GM18861 (cell line): ENCODE measurements at regions not wholly inside any gene's neighbourhood (a gene's known extent, or its start where the extent isn't known, plus 50 kb on each side); places are given as distances from the start of the nearest gene placed in this dataset.
"Not testable (repeated sequence)": the region's sequence is repeated elsewhere in the genome, so short reads cannot be mapped to it uniquely, and the experiment has no call there.

Experiments
- ATAC-seq: cut with Tn5 transposase; IDR thresholded peaks from one replicate; pipeline ENCODE4 v1.9.1; 2021; ENCODE audit not compliant: unreplicated experiment

DNA sequence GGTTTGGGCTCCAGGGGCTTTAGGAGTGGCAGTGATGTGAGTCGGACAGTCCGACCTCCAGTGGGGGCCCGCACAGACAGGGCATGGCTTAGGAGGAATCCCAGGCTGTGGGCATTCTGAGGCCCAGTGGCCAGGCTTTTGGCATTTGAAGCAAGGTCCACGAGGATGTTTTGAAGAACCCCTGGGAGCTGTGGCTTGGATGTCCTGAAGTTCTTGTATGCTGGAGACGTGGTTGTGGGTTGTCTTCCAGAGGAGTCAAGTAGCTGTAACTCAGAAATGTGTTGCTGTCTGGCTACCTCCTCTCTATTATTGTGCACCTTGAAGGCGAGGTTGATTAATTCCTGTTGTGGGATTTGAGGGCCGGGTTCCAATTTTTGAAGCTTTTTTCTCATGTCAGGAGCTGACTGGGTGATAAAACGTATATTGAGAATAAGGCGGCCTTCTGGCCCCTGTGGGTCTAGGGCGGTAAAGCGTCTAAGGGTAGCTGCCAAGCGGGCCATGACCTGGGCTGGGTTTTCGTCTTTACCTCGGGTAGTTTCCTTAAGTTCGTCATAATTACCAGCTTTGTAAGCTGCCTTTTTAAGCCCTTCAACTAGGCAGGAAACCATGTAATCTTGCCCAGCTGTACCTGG lies 67.3 kb upstream of the EZR start:
- ATAC-seq: not testable (repeated sequence)

GRCh38 chr6:158881884-158882283 lies 62.7 kb upstream of the EZR start:
- not testable (repeated sequence) for ATAC-seq

- not testable (repeated sequence) for ATAC-seq
These were observed 62.1 kb upstream of the EZR start for GRCh38 chr6:158881276-158881675.

- ATAC-seq: no peak
These were observed 60.0 kb upstream of the EZR start for GRCh38 chr6:158879180-158879579.

DNA sequence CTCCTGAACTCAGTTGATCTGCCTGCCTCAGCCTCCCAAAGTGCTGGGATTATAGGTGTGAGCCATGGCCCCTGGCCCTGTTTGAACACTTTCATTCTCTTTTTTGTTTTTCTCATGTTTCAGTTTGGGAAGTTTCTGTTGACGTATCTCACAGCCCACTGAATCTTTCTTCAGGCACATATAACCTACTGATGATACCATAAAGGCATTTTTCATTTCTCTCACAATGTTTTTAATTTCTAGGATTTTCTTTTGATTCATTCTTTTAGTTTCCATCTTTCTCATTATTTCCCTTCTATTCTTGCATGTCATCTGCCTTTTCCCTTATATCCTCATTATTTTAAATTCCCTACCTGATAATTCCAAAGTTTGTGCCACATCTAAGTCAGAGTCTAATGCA lies 58.5 kb upstream of the EZR start:
- ATAC-seq: no peak

DNA sequence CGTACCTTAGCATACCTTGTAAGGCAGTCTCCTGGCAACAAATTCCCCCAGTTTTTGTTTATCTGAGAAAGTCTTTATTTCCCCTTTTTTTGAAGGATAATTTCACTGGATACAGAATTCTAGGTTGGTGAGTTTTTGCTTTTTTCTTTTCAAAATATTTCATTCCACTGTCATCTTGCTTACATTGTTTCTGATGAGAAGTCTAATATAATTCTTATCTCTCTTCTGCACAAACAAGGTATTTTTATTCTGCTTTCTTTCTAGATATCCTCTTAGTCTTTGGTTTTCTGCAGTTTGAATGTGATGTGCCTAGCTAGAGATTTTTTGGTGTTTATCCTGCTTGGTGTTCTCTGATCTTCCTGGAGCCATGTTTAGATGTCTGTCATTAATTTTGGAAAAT lies 57.7 kb upstream of the EZR start:
- ATAC-seq: no peak

GRCh38 chr6:158870649-158870957 lies 51.4 kb upstream of the EZR start:
- no peak for ATAC-seq

DNA sequence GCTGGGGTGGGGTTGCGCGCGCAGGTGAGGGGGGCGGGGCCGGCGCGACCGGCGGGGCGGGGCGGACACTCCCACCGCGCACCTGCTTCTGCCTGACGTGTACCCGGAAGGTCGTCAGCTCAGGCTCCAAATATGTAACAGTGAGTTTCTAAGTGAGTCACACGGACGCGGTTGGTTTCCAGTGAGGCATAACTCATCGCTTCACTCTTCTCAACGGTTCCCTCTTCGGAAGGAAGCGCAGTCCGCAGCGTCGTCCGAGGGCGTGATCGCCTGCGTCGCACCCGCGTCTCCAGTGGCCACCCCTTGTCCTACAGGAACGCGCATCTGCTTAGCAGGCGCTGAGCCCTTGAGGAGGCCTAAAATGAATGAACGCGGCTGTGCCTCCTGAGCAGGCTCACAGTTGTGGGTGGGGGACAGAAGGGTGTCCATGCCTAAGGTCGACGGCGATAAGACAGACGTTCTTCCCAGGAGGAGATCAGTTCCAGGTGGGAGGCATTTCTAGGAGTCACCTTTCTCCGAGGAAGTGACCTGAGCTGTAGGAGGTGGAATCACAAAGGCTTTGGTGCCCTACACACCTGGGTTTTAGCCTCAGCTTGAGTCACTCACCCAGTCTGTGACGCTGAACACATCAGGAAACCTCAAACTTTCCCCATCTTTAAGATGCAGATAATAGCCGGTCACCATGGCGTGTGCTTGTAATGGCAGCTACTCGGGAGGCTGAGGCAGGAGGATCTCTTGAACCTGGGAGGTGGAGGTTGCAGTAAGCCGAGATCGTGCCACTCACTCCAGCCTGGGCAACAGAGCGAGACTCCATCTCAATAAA lies 50.9 kb upstream of the EZR start:
- peak; percentile 89 for ATAC-seq

GRCh38 chr6:158868890-158869825 lies 50.0 kb upstream of the EZR start:
- ATAC-seq: no peak
